ENCODE measurements at regions not wholly inside any gene's neighbourhood (a gene's known extent, or its start where the extent isn't known, plus 50 kb on each side); places are given as distances from the start of the nearest gene placed in this dataset.
A peak's percentile ranks its signal among the peaks of the same experiment; 100 is the strongest.

GRCh38 chr3:99515891-99516290 is 122.5 kb upstream of the COL8A1 start:
- Mint-ChIP-seq H3K27me3 (ENCODE audit: unreplicated experiment) (no peaks in the 10 kb centered on the region), H3K36me3 (ENCODE audit: low read depth, unreplicated experiment) (no peaks in the 10 kb centered on the region), H3K9me3 (ENCODE audit: unreplicated experiment) (no peaks in the 10 kb centered on the region), H3K4me3 (ENCODE audit: unreplicated experiment) (no peak overlapping the region), H3K4me1 (ENCODE audit: unreplicated experiment) (peaks cover 6% of the 10 kb centered on the region), H3K27ac (ENCODE audit: unreplicated experiment) (no peak overlapping the region)
- TF ChIP-seq CTCF (IDR thresholded peaks at IDR 0.05; ENCODE audit: unreplicated experiment): no peak
- no peak for DNase-seq (ENCODE audit: low spot score)

- no peak for DNase-seq (ENCODE audit: low spot score)
- no peaks in the 10 kb centered on the region for H3K36me3 Mint-ChIP-seq (ENCODE audit: low read depth, unreplicated experiment)
- peaks cover 2% of the 10 kb centered on the region for H3K27me3 Mint-ChIP-seq (ENCODE audit: unreplicated experiment)
- no peaks in the 10 kb centered on the region for H3K9me3 Mint-ChIP-seq (ENCODE audit: unreplicated experiment)
- TF ChIP-seq CTCF (IDR thresholded peaks at IDR 0.05; ENCODE audit: unreplicated experiment): no peak
- no peak overlapping the region for H3K4me3 Mint-ChIP-seq (ENCODE audit: unreplicated experiment)
- H3K4me1 Mint-ChIP-seq (ENCODE audit: unreplicated experiment): peaks cover 18% of the 10 kb centered on the region
- H3K27ac Mint-ChIP-seq (ENCODE audit: unreplicated experiment): no peak overlapping the region
Measured at GRCh38 chr3:99509224-99509623, 129.2 kb upstream of the COL8A1 start.

GRCh38 chr3:99508191-99508590 is 130.2 kb upstream of the COL8A1 start:
- H3K27ac Mint-ChIP-seq (ENCODE audit: unreplicated experiment): peak overlapping the region; percentile 81

GRCh38 chr3:99505646-99506269 is 132.6 kb upstream of the COL8A1 start:
- DNase-seq (ENCODE audit: low spot score): no peak
- H3K9me3 Mint-ChIP-seq (ENCODE audit: unreplicated experiment): no peaks in the 10 kb centered on the region
- H3K27ac Mint-ChIP-seq (ENCODE audit: unreplicated experiment): no peak overlapping the region
- peaks cover 31% of the 10 kb centered on the region for H3K4me1 Mint-ChIP-seq (ENCODE audit: unreplicated experiment)
- TF ChIP-seq CTCF (IDR thresholded peaks at IDR 0.05; ENCODE audit: unreplicated experiment): no peak
- H3K4me3 Mint-ChIP-seq (ENCODE audit: unreplicated experiment): no peak overlapping the region
- H3K36me3 Mint-ChIP-seq (ENCODE audit: low read depth, unreplicated experiment): no peaks in the 10 kb centered on the region
- H3K27me3 Mint-ChIP-seq (ENCODE audit: unreplicated experiment): peaks cover 2% of the 10 kb centered on the region

More at GRCh38 chr3:99508191-99508590, 130.2 kb upstream of the COL8A1 start:
- H3K36me3 Mint-ChIP-seq (ENCODE audit: low read depth, unreplicated experiment): no peaks in the 10 kb centered on the region
- peaks cover 26% of the 10 kb centered on the region for H3K4me1 Mint-ChIP-seq (ENCODE audit: unreplicated experiment)
- no peak for TF ChIP-seq CTCF (IDR thresholded peaks at IDR 0.05; ENCODE audit: unreplicated experiment)
- H3K9me3 Mint-ChIP-seq (ENCODE audit: unreplicated experiment): no peaks in the 10 kb centered on the region
- H3K4me3 Mint-ChIP-seq (ENCODE audit: unreplicated experiment): no peak overlapping the region
- peaks cover 2% of the 10 kb centered on the region for H3K27me3 Mint-ChIP-seq (ENCODE audit: unreplicated experiment)
- DNase-seq (ENCODE audit: low spot score): no peak

- TF ChIP-seq CTCF (IDR thresholded peaks at IDR 0.05; ENCODE audit: unreplicated experiment): no peak
- DNase-seq (ENCODE audit: low spot score): no peak
- Mint-ChIP-seq H3K27me3 (ENCODE audit: unreplicated experiment) (peaks cover 4% of the 10 kb centered on the region), H3K4me1 (ENCODE audit: unreplicated experiment) (peaks cover 31% of the 10 kb centered on the region), H3K4me3 (ENCODE audit: unreplicated experiment) (no peak overlapping the region), H3K36me3 (ENCODE audit: low read depth, unreplicated experiment) (no peaks in the 10 kb centered on the region), H3K27ac (ENCODE audit: unreplicated experiment) (no peak overlapping the region), H3K9me3 (ENCODE audit: unreplicated experiment) (no peaks in the 10 kb centered on the region)
Measured at GRCh38 chr3:99505200-99505599, 133.2 kb upstream of the COL8A1 start.

Data from endothelial cell (in vitro differentiated cells).